CD14-positive monocyte (primary cell): ENCODE measurements at regions not wholly inside any gene's neighbourhood (a gene's known extent, or its start where the extent isn't known, plus 50 kb on each side); places are given as distances from the start of the nearest gene placed in this dataset.

Experiments
- DNase-seq, 3 donors: peaks; one replicate each; pipeline ENCODE4 v3.0.0-alpha.2; 2011 to 2022
- H2AFZ ChIP-seq: 2 replicates; pipeline ENCODE4 v1.6.0; 2012; ENCODE audit warnings: mild to moderate bottlenecking, low read depth, low read length, inconsistent platforms; ENCODE audit not compliant: insufficient read depth, poor library complexity, severe bottlenecking
- H3K27ac ChIP-seq, 2 donors: 1 replicate in 1 of 2; 2 replicates in 1 of 2; pipeline ENCODE4 v1.5.1; 2012 to 2013; ENCODE audit warnings: low read length in 2 of 2, control low read depth in 1 of 2, inconsistent platforms in 1 of 2, low read depth in 1 of 2, mild to moderate bottlenecking in 1 of 2
- H3K27me3 ChIP-seq, 2 donors: one replicate each; pipeline versions ENCODE4 v1.6.0 to v1.6.1; 2011 to 2013; ENCODE audit warnings: low read length in 2 of 2; ENCODE audit not compliant: control insufficient read depth in 2 of 2, insufficient read depth in 2 of 2
- H3K36me3 ChIP-seq, 2 donors: replicated peaks in 1 of 2; 1 replicate in 1 of 2; 2 replicates in 1 of 2; pipeline versions ENCODE4 v1.5.1 to v1.6.1; 2012 to 2013; ENCODE audit warnings: low read length in 2 of 2, control low read depth in 1 of 2, inconsistent platforms in 1 of 2, mild to moderate bottlenecking in 1 of 2; ENCODE audit not compliant: insufficient read depth in 2 of 2, control insufficient read depth in 1 of 2
- H3K4me1 ChIP-seq, 2 donors: 1 replicate in 1 of 2; 2 replicates in 1 of 2; pipeline versions ENCODE4 v1.5.1 to v1.6.1; 2012 to 2013; ENCODE audit warnings: low read length in 2 of 2, control low read depth in 1 of 2, inconsistent platforms in 1 of 2, mild to moderate bottlenecking in 1 of 2, moderate library complexity in 1 of 2; ENCODE audit not compliant: insufficient read depth in 2 of 2, control insufficient read depth in 1 of 2
- H3K4me2 ChIP-seq: replicated peaks from 2 replicates; pipeline ENCODE3; 2012; ENCODE audit warnings: low read length, moderate library complexity, mild to moderate bottlenecking; ENCODE audit not compliant: poor library complexity, severe bottlenecking; ENCODE audit errors: extremely low read depth
- H3K4me3 ChIP-seq, 3 experiments: fragments of 200-600 bp in 1 of 3; sonication (generic) in 1 of 3; replicated peaks in 1 of 3; 1 replicate in 2 of 3; 2 replicates in 1 of 3; pipeline ENCODE4 v1.5.1; 2011 to 2013; ENCODE audit warnings: low read length in 3 of 3, mild to moderate bottlenecking in 3 of 3, control low read depth in 2 of 3, low read depth in 2 of 3, inconsistent platforms in 1 of 3, moderate library complexity in 1 of 3
- H3K79me2 ChIP-seq: 2 replicates; pipeline ENCODE4 v1.6.0; 2012; ENCODE audit warnings: mild to moderate bottlenecking, control low read depth, inconsistent platforms, low read length, moderate library complexity; ENCODE audit not compliant: insufficient read depth
- H3K9ac ChIP-seq: 2 replicates; pipeline ENCODE4 v1.6.0; 2017; ENCODE audit warnings: low read length, mild to moderate bottlenecking; ENCODE audit not compliant: insufficient read depth, poor library complexity, severe bottlenecking
- H3K9me3 ChIP-seq, 2 donors: replicated peaks in 1 of 2; 1 replicate in 1 of 2; 2 replicates in 1 of 2; pipeline versions ENCODE4 v1.5.1 to v1.6.1; 2012 to 2013; ENCODE audit warnings: low read length in 2 of 2, control low read depth in 1 of 2; ENCODE audit not compliant: control insufficient read depth in 1 of 2, insufficient read depth in 1 of 2
- H4K20me1 ChIP-seq: 2 replicates; pipeline ENCODE4 v1.6.0; 2012; ENCODE audit warnings: mild to moderate bottlenecking, low read length, control low read depth, moderate library complexity; ENCODE audit not compliant: insufficient read depth
- H3K27ac Mint-ChIP-seq, 7 donors: one replicate each; pipeline ENCODE4 v1.8.0; 2020; ENCODE audit warnings: mild to moderate bottlenecking in 7 of 7, mixed read lengths in 7 of 7, moderate library complexity in 6 of 7, inconsistent platforms in 2 of 7
- H3K27me3 Mint-ChIP-seq, 3 donors: one replicate each; pipeline ENCODE4 v1.8.0; 2021 to 2022; ENCODE audit warnings: low read depth in 3 of 3, mild to moderate bottlenecking in 3 of 3, mixed read lengths in 3 of 3, moderate library complexity in 3 of 3, inconsistent platforms in 1 of 3
- H3K36me3 Mint-ChIP-seq, 2 donors: one replicate each; pipeline ENCODE4 v1.8.0; 2020; ENCODE audit warnings: mixed read lengths in 2 of 2, inconsistent platforms in 1 of 2, mild to moderate bottlenecking in 1 of 2
- H3K4me1 Mint-ChIP-seq: one replicate; pipeline ENCODE4 v1.8.0; 2020; ENCODE audit warnings: mild to moderate bottlenecking, mixed read lengths
- H3K4me3 Mint-ChIP-seq, 2 donors: one replicate each; pipeline ENCODE4 v1.8.0; 2020; ENCODE audit warnings: mild to moderate bottlenecking in 2 of 2, mixed read lengths in 2 of 2, moderate library complexity in 1 of 2
- H3K9me3 Mint-ChIP-seq, 7 donors: one replicate each; pipeline ENCODE4 v1.8.0; 2020 to 2022; ENCODE audit warnings: mixed read lengths in 7 of 7, mild to moderate bottlenecking in 6 of 7, moderate library complexity in 6 of 7, inconsistent platforms in 2 of 7
- WGBS: methylation state at CpG from one replicate; pipeline ENCODE4 v1.1.5; 2013; ENCODE audit warnings: missing lambda C conversion rate; ENCODE audit not compliant: insufficient coverage; 5-methylcytosine and 5-hydroxymethylcytosine counted together
- intact Hi-C, 2 donors: fragments of 100-400 bp; cut with micrococcal nuclease; formaldehyde crosslinking; loops; one replicate each; pipeline versions ENCODE4 v1.15.0 to v1.15.1; 2023
- TF ChIP-seq, protein P1 (sequence below): fragments of 200-600 bp; IDR thresholded peaks from one replicate; pipeline ENCODE4 v1.8.0; 2022; ENCODE audit warnings: antibody characterized with exemption, mild to moderate bottlenecking

GRCh38 chr2:108125581-108125980 lies 114.2 kb upstream of the SULT1C3 start:
- no peak overlapping the region for H3K4me3 ChIP-seq
- H3K27me3 ChIP-seq, result no peaks in the 10 kb centered on the region
- H3K79me2 ChIP-seq, result no peaks in the 10 kb centered on the region
- no peak overlapping the region for H3K27ac ChIP-seq
- no peaks in the 10 kb centered on the region for H3K36me3 ChIP-seq
- TF ChIP-seq, protein P1, sequence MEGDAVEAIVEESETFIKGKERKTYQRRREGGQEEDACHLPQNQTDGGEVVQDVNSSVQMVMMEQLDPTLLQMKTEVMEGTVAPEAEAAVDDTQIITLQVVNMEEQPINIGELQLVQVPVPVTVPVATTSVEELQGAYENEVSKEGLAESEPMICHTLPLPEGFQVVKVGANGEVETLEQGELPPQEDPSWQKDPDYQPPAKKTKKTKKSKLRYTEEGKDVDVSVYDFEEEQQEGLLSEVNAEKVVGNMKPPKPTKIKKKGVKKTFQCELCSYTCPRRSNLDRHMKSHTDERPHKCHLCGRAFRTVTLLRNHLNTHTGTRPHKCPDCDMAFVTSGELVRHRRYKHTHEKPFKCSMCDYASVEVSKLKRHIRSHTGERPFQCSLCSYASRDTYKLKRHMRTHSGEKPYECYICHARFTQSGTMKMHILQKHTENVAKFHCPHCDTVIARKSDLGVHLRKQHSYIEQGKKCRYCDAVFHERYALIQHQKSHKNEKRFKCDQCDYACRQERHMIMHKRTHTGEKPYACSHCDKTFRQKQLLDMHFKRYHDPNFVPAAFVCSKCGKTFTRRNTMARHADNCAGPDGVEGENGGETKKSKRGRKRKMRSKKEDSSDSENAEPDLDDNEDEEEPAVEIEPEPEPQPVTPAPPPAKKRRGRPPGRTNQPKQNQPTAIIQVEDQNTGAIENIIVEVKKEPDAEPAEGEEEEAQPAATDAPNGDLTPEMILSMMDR, result no peak
- no peak overlapping the region for H2AFZ ChIP-seq
- no peaks in the 10 kb centered on the region for H3K4me1 Mint-ChIP-seq
- no peak overlapping the region for H3K4me3 Mint-ChIP-seq
- peaks cover 0 to 5% (median under 1%) of the 10 kb centered on the region in 7 donors for H3K9me3 Mint-ChIP-seq
- H3K9ac ChIP-seq, result no peak overlapping the region
- intact Hi-C loops, result no loop called here
- whole genome bisulfite sequencing, result no CpG with 5 or more reads among the region's 1 CpG
- H3K36me3 Mint-ChIP-seq, result no peaks in the 10 kb centered on the region
- no peak for DNase-seq
- no peak overlapping the region for H3K27ac Mint-ChIP-seq
- no peaks in the 10 kb centered on the region for H4K20me1 ChIP-seq
- no peak overlapping the region for H3K4me2 ChIP-seq
- H3K27me3 Mint-ChIP-seq, result peaks cover 0 to 2% (median 0%) of the 10 kb centered on the region in 3 donors
- H3K9me3 ChIP-seq, result no peaks in the 10 kb centered on the region
- no peaks in the 10 kb centered on the region for H3K4me1 ChIP-seq

DNA sequence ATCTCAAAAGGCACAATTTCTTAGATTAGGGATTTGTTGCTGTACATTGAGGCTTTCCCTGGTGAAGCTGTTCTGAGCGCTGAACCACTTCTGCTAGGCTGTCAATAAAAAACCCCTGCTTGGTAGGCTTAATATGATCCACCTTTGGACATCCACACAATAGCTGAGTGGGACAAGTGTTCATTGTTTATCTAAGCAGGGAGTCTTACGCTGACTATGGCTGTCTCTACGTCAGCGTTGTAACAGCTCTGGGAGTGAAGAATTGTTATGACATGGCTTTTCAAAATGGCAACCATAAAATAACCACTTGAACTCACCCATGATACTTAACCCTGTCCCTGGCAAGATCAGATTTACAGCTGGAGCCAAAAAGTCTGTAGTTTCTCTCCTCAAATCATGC lies 111.5 kb upstream of the SULT1C3 start:
- 100% methylated on average over 1 of the region's 4 CpGs for WGBS
- Histone ChIP-seq H3K4me2 (no peak overlapping the region), H3K79me2 (no peaks in the 10 kb centered on the region), H4K20me1 (no peaks in the 10 kb centered on the region), H3K9ac (no peak overlapping the region), H3K9me3 (no peaks in the 10 kb centered on the region), H3K27ac (no peak overlapping the region), H3K4me3 (no peak overlapping the region), H3K4me1 (no peaks in the 10 kb centered on the region), H3K36me3 (no peaks in the 10 kb centered on the region), H2AFZ (no peak overlapping the region), H3K27me3 (no peaks in the 10 kb centered on the region)
- no peak for DNase-seq
- Mint-ChIP-seq H3K36me3 (no peaks in the 10 kb centered on the region), H3K27me3 (no peaks in the 10 kb centered on the region), H3K27ac (no peak overlapping the region), H3K4me1 (no peaks in the 10 kb centered on the region), H3K9me3 (peaks cover 0 to 5% (median 0%) of the 10 kb centered on the region in 7 donors), H3K4me3 (no peak overlapping the region)
- intact Hi-C loops, result no loop called here
- TF ChIP-seq, protein P1, result no peak
